ENCODE measurements at regions not wholly inside any gene's neighbourhood (a gene's known extent, or its start where the extent isn't known, plus 50 kb on each side); places are given as distances from the start of the nearest gene placed in this dataset.

DNA sequence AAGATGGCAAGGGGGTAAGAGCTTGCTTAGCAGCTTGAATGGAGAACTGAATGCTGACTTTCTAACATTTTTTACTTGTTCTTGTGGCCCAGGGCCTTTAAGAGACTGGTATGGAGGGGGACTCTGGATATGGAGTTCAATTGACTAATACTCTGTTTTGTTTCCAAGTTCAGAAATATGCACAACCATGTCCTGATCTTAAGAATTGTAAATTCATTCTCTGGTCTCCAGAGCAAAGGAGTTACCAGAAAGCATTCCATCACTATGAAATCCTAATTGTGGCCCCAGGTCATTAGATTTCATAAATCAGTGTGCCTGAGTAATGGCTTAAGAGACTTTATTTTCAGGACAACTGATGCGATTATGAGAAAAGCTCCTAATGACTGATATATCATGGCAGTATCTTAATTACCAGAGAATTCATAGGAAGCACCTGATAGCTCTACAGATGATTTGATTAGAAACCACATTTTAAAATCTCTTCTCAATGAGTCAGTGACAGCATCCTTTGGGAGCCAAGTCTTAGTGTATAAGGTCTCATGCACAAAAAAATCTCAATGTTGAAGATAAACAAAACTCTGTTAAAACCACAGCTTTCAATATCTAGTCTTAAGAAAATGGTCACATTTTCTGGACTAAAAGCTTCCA, 613.6 kb upstream of the KLF4 start:
- Histone ChIP-seq H3K36me3 (no peaks in the 10 kb centered on the region), H3K4me1 (no peaks in the 10 kb centered on the region), H3K4me3 (no peak overlapping the region), H3K27ac (replicated peaks in 1 of 4) (no peak overlapping the region), H3K9me3 (no peaks in the 10 kb centered on the region), H3K27me3 (no peaks in the 10 kb centered on the region)
- intact Hi-C loops (cut with DNase I) = no loop called here
- 81% methylated on average over 1 of the region's 1 CpG for WGBS
- no peak for DNase-seq (ENCODE audit: extremely low spot score)
- TF ChIP-seq, protein P1, sequence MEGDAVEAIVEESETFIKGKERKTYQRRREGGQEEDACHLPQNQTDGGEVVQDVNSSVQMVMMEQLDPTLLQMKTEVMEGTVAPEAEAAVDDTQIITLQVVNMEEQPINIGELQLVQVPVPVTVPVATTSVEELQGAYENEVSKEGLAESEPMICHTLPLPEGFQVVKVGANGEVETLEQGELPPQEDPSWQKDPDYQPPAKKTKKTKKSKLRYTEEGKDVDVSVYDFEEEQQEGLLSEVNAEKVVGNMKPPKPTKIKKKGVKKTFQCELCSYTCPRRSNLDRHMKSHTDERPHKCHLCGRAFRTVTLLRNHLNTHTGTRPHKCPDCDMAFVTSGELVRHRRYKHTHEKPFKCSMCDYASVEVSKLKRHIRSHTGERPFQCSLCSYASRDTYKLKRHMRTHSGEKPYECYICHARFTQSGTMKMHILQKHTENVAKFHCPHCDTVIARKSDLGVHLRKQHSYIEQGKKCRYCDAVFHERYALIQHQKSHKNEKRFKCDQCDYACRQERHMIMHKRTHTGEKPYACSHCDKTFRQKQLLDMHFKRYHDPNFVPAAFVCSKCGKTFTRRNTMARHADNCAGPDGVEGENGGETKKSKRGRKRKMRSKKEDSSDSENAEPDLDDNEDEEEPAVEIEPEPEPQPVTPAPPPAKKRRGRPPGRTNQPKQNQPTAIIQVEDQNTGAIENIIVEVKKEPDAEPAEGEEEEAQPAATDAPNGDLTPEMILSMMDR (IDR thresholded peaks at IDR 0.05) = no peak
- TF ChIP-seq EP300 (IDR thresholded peaks at IDR 0.05) = no peak
- no peak for TF ChIP-seq POLR2A (IDR thresholded peaks at IDR 0.05; ENCODE audit: low read depth)
- TF ChIP-seq POLR2AphosphoS5 (IDR thresholded peaks at IDR 0.05) = no peak

DNA sequence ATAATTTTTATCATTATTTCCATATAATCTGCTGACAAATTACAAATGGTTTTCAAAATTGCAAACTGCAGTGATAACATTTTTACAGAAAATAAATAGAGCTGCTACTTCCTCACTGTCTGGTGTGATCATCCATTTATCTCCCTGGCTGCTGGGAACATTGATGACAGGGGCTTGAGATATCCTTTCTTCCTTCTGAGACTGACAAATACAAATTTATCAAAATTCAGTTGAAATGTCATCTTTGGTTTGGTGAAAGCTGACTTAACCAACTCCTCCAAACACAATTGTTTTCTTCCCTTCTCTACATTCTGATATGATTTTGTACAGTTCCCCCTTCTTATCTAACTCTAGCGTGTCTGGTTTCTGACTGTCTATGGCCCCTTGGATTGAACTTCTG, 611.8 kb upstream of the KLF4 start:
- WGBS = 88% methylated on average over 1 of the region's 1 CpG

DNA sequence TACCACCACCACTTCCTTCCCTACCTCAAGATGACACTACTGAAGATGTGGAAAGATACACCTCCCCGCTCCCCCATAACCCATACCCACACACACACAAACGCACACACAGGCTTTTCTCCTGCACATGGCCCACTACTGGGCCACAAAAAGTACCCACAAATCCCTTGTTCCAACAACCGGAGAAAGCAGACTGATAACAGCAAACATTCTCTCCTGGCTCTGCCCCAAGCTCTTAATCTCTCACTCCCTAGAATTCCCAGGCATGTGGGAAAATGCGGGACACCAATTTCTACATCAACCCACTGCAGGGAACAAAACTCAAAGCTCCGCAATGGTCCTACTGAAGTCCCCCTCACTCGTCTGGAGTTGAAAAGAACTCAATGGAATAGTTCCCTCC, 611.0 kb upstream of the KLF4 start:
- peak; percentile 53 for DNase-seq (ENCODE audit: extremely low spot score)
- TF ChIP-seq EP300 (IDR thresholded peaks at IDR 0.05) = no peak
- TF ChIP-seq POLR2A (IDR thresholded peaks at IDR 0.05; ENCODE audit: low read depth) = no peak
- TF ChIP-seq, protein P1 (IDR thresholded peaks at IDR 0.05) = no peak
- no peak for TF ChIP-seq POLR2AphosphoS5 (IDR thresholded peaks at IDR 0.05)
- Histone ChIP-seq H3K4me3 (no peak overlapping the region), H3K4me1 (no peaks in the 10 kb centered on the region), H3K9me3 (no peaks in the 10 kb centered on the region), H3K27ac (replicated peaks in 1 of 4) (no peak overlapping the region), H3K36me3 (no peaks in the 10 kb centered on the region), H3K27me3 (no peaks in the 10 kb centered on the region)
- 80% methylated on average over 6 of the region's 6 CpGs for WGBS
- intact Hi-C loops (cut with DNase I) = no loop called here

More for the DNA sequence above, 611.8 kb upstream of the KLF4 start:
- no peak overlapping the region for H3K4me3 ChIP-seq
- H3K4me1 ChIP-seq = no peaks in the 10 kb centered on the region
- H3K27me3 ChIP-seq = no peaks in the 10 kb centered on the region
- H3K9me3 ChIP-seq = no peaks in the 10 kb centered on the region
- no peaks in the 10 kb centered on the region for H3K36me3 ChIP-seq
- intact Hi-C loops (cut with DNase I) = no loop called here
- TF ChIP-seq POLR2AphosphoS5 (IDR thresholded peaks at IDR 0.05) (no peak), EP300 (IDR thresholded peaks at IDR 0.05) (no peak), POLR2A (IDR thresholded peaks at IDR 0.05; ENCODE audit: low read depth) (no peak)
- TF ChIP-seq, protein P1 (IDR thresholded peaks at IDR 0.05) = no peak
- peak; percentile 8 for DNase-seq (ENCODE audit: extremely low spot score)
- H3K27ac ChIP-seq (replicated peaks in 1 of 4) = no peak overlapping the region

DNA sequence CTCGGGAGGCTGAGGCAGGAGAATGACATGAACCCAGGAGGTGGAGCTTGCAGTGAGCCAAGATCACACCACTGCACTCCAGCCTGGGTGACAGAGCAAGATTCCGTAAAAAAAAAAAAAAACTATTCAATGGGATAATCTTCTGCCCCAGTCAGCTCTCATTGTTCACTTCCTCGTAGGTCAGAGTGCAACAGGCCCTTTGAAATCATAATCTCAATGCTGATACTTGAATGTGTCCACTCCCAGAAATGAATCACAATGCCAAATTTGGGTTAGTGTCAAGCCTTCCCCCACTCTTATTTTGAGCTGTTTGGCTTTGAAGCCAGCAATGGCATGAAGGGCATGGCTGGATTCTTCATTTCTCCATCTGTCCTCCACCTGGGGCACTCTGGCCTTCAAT, 610.3 kb upstream of the KLF4 start:
- Histone ChIP-seq H3K4me3 (no peak overlapping the region), H3K36me3 (no peaks in the 10 kb centered on the region), H3K27me3 (no peaks in the 10 kb centered on the region), H3K27ac (replicated peaks in 1 of 4) (no peak overlapping the region), H3K4me1 (no peaks in the 10 kb centered on the region), H3K9me3 (no peaks in the 10 kb centered on the region)
- intact Hi-C loops (cut with DNase I) = no loop called here
- 79% methylated on average over 3 of the region's 3 CpGs for whole genome bisulfite sequencing
- TF ChIP-seq, protein P1 (IDR thresholded peaks at IDR 0.05) = no peak
- TF ChIP-seq POLR2AphosphoS5 (IDR thresholded peaks at IDR 0.05) (no peak), POLR2A (IDR thresholded peaks at IDR 0.05; ENCODE audit: low read depth) (no peak), EP300 (IDR thresholded peaks at IDR 0.05) (no peak)
- peak; percentile 34 for DNase-seq (ENCODE audit: extremely low spot score)

DNA sequence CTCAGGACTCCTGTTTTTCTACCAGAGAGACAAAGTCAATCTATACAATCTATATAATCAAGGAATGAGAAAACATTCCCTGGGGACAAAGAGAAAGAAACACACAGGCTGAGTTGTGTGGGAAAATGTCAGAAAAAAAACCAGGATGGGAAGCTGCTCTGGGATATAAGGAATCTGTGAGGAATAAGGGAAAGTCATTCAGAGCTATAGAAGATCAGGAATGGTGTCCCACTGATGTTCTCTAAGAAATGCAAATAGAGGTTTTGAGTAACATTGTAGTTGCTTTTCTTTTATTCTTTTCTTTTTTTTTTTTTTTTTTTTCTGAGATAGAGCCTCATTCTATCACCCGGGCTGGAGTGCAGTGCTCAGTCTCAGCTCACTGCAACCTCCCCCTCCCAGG, 605.9 kb upstream of the KLF4 start:
- intact Hi-C loops (cut with DNase I) = no loop called here
- WGBS = 100% methylated on average over 1 of the region's 1 CpG

More for the DNA sequence above, 605.9 kb upstream of the KLF4 start:
- Histone ChIP-seq H3K36me3 (no peaks in the 10 kb centered on the region), H3K27ac (replicated peaks in 1 of 4) (no peak overlapping the region), H3K27me3 (no peaks in the 10 kb centered on the region), H3K4me3 (no peak overlapping the region), H3K4me1 (no peaks in the 10 kb centered on the region), H3K9me3 (peaks cover 0 to 9% (median 2%) of the 10 kb centered on the region in 4 donors)
- no peak for TF ChIP-seq EP300 (IDR thresholded peaks at IDR 0.05)
- TF ChIP-seq, protein P1 (IDR thresholded peaks at IDR 0.05) = no peak
- no peak for TF ChIP-seq POLR2AphosphoS5 (IDR thresholded peaks at IDR 0.05)
- TF ChIP-seq POLR2A (IDR thresholded peaks at IDR 0.05; ENCODE audit: low read depth) = no peak
- DNase-seq (ENCODE audit: extremely low spot score) = peak; percentile 14
